Caco-2 (cell line): ENCODE measurements at regions not wholly inside any gene's neighbourhood (a gene's known extent, or its start where the extent isn't known, plus 50 kb on each side); places are given as distances from the start of the nearest gene placed in this dataset.

Experiments
- BruUV-seq: library from RNA; stranded (reverse); fragments of 400-500 nt; replicated peaks from 2 replicates; lab custom pipeline; 2021; lab: Mats Ljungman, UMichigan
- CTCF ChIA-PET: fragments of 300-600 bp; sonication (Branson Sonifier 250); formaldehyde crosslinking; loops from one replicate; lab custom pipeline; 2022; ENCODE audit warnings: antibody characterized with exemption; lab: Charles Lee
- POLR2A ChIA-PET: fragments of 300-600 bp; sonication (Branson Sonifier 250); formaldehyde crosslinking; loops from one replicate; lab custom pipeline; 2022; ENCODE audit warnings: antibody characterized with exemption; lab: Charles Lee
- DNase-seq, 2 experiments: peaks; one replicate each; pipeline versions ENCODE4 v3.0.0 to v3.0.0-alpha.2; 2020 to 2022
- H3K27me3 ChIP-seq: replicated peaks from 2 replicates; pipeline ENCODE4 v1.6.0; 2011; ENCODE audit warnings: low read length; ENCODE audit not compliant: control insufficient read depth, insufficient read depth
- H3K36me3 ChIP-seq: 2 replicates; pipeline ENCODE4 v1.5.1; 2011; ENCODE audit warnings: low read length; ENCODE audit not compliant: control insufficient read depth, insufficient read depth
- H3K4me1 ChIP-seq: fragments of 250-450 bp; sonication (Bioruptor Pico); 2 replicates; pipeline ENCODE4 v1.5.1; 2020; ENCODE audit warnings: mild to moderate bottlenecking
- H3K4me3 ChIP-seq: 2 replicates; pipeline ENCODE4 v1.5.1; 2011; ENCODE audit warnings: low read depth, mild to moderate bottlenecking, control low read depth, low read length
- H3K9me3 ChIP-seq: fragments of 250-450 bp; sonication (Bioruptor Pico); 2 replicates; pipeline ENCODE4 v1.5.1; 2020; ENCODE audit warnings: mild to moderate bottlenecking, moderate library complexity
- H3K27ac Mint-ChIP-seq: one replicate; pipeline ENCODE4 v1.8.0; 2022; ENCODE audit warnings: mixed read lengths; ENCODE audit not compliant: unreplicated experiment
- H3K27me3 Mint-ChIP-seq: one replicate; pipeline ENCODE4 v1.8.0; 2022; ENCODE audit warnings: mixed read lengths; ENCODE audit not compliant: insufficient read depth, unreplicated experiment
- H3K36me3 Mint-ChIP-seq: one replicate; pipeline ENCODE4 v1.8.0; 2022; ENCODE audit warnings: mild to moderate bottlenecking, mixed read lengths; ENCODE audit not compliant: insufficient read depth, unreplicated experiment
- H3K4me1 Mint-ChIP-seq: one replicate; pipeline ENCODE4 v1.8.0; 2022; ENCODE audit warnings: low read depth, mixed read lengths; ENCODE audit not compliant: unreplicated experiment
- H3K4me3 Mint-ChIP-seq: one replicate; pipeline ENCODE4 v1.8.0; 2022; ENCODE audit warnings: mild to moderate bottlenecking, moderate library complexity, mixed read lengths; ENCODE audit not compliant: unreplicated experiment
- H3K9me3 Mint-ChIP-seq: one replicate; pipeline ENCODE4 v1.8.0; 2022; ENCODE audit warnings: mixed read lengths; ENCODE audit not compliant: unreplicated experiment
- CTCF ChIP-seq, 2 experiments: fragments of 200-600 bp in 1 of 2; IDR thresholded peaks; 1 replicate in 1 of 2; 2 replicates in 1 of 2; pipeline versions ENCODE4 v1.5.1 to v1.8.0; 2011 to 2022; ENCODE audit warnings: antibody characterized with exemption in 1 of 2, control low read depth in 1 of 2, inconsistent platforms in 1 of 2, low read depth in 1 of 2, low read length in 1 of 2, mild to moderate bottlenecking in 1 of 2, moderate library complexity in 1 of 2; ENCODE audit not compliant: insufficient read depth in 1 of 2, severe bottlenecking in 1 of 2, unreplicated experiment in 1 of 2
- intact Hi-C: fragments of 100-400 bp; cut with micrococcal nuclease; formaldehyde crosslinking; loops from one replicate; pipeline ENCODE4 v1.10.0; 2022; ENCODE audit not compliant: unreplicated experiment

DNA sequence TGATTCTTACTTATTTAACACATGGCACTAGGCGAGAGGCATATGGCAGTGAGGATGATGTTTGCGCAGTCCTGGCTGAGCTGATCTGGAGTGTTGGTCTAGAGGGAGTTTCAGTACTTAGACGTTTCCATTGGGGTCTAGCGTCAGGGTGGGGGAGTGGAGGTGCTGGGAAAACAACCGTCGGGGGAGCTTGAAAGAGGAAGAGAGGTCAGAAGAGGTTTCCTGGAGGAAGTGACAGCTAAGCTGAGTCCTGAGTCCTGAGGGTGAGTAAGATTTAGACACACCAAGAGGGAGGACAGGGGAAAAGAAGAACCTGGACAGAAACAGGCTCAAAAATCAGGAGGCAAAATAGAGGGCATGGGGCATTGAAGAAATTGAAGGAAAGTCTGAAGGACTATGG, 81.4 kb downstream of the ALOX5AP start:
- Mint-ChIP-seq H3K4me3 (no peak overlapping the region), H3K27me3 (no peaks in the 10 kb centered on the region), H3K9me3 (no peaks in the 10 kb centered on the region), H3K4me1 (peaks cover 17% of the 10 kb centered on the region), H3K27ac (no peak overlapping the region), H3K36me3 (no peaks in the 10 kb centered on the region)
- H3K36me3 ChIP-seq = no peaks in the 10 kb centered on the region
- no TSS peak for BruUV-seq
- H3K9me3 ChIP-seq = no peaks in the 10 kb centered on the region
- no peak for TF ChIP-seq CTCF (IDR thresholded peaks at IDR 0.05; ENCODE audit: insufficient read depth in 1 of 2, low read depth in 1 of 2, low read length in 1 of 2, severe bottlenecking in 1 of 2, unreplicated experiment in 1 of 2)
- intact Hi-C loops = no loop called here
- CTCF ChIA-PET = no interaction called here
- DNase-seq = no peak
- H3K4me1 ChIP-seq = peaks cover 16% of the 10 kb centered on the region
- H3K4me3 ChIP-seq = no peak overlapping the region
- POLR2A ChIA-PET = no interaction called here
- no peaks in the 10 kb centered on the region; the same call in 1 of the 2 replicates for H3K27me3 ChIP-seq

GRCh38 chr13:30818323-30818960, 83.1 kb downstream of the ALOX5AP start:
- Mint-ChIP-seq H3K27ac (no peak overlapping the region), H3K27me3 (no peaks in the 10 kb centered on the region), H3K36me3 (no peaks in the 10 kb centered on the region), H3K9me3 (no peaks in the 10 kb centered on the region), H3K4me1 (peaks cover 17% of the 10 kb centered on the region), H3K4me3 (no peak overlapping the region)
- no peak for DNase-seq
- ChIA-PET CTCF (interaction anchor here (0.6 kb wide), 1 partner anchor 226 kb away, joined by 4 read pairs; no protein-coding TSS in a partner anchor), POLR2A (no interaction called here)
- Histone ChIP-seq H3K4me3 (no peak overlapping the region), H3K27me3 (no peaks in the 10 kb centered on the region; the same call in 1 of the 2 replicates), H3K9me3 (no peaks in the 10 kb centered on the region), H3K36me3 (no peaks in the 10 kb centered on the region), H3K4me1 (peaks cover 16% of the 10 kb centered on the region)
- BruUV-seq = no TSS peak
- intact Hi-C loops = no loop called here
- TF ChIP-seq CTCF (IDR thresholded peaks at IDR 0.05; ENCODE audit: insufficient read depth in 1 of 2, low read depth in 1 of 2, low read length in 1 of 2, severe bottlenecking in 1 of 2, unreplicated experiment in 1 of 2) = no peak

DNA sequence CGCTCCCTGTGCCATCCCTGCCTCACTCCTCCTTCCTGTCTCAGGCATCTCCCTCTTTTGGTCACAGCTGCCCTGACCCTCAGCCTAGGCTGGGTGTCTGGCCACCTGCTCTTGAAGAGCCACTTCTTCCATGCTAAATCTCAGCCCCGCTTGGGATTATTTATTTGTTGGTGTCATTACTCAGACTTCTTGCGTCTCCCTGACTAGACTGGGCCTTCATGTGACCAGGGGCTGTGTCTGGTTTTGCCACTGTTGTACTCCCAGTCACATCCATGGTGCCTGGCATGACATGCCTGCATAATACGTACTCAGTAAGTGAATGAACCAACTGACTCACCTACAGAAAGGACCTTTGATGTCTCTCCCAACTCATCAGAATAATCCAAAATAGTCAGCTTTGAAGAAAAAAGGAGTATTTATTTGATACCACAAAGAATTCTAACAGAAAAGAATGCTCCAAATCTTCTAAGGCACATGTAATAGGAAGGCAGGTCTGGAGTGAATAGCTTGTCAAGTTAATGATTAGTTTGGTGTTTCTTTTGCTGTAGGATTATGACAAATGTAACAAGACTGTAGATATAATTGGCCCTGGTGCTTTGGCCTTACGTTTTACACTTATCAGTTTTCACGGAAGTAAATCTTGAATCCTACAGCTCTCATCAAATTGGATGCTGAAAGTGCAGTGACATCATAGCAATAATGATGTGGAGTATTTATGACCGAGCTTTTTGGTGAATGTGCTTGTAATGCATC, 84.0 kb downstream of the ALOX5AP start:
- ChIA-PET CTCF (interaction anchor here (1.0 kb wide), 1 partner anchor 73 kb away, joined by 3 read pairs; no protein-coding TSS in a partner anchor), POLR2A (no interaction called here)
- Mint-ChIP-seq H3K9me3 (no peaks in the 10 kb centered on the region), H3K27me3 (peaks cover 1% of the 10 kb centered on the region), H3K36me3 (no peaks in the 10 kb centered on the region), H3K4me1 (peaks cover 17% of the 10 kb centered on the region), H3K27ac (no peak overlapping the region), H3K4me3 (no peak overlapping the region)
- no peak for DNase-seq
- Histone ChIP-seq H3K9me3 (no peaks in the 10 kb centered on the region), H3K36me3 (no peaks in the 10 kb centered on the region), H3K27me3 (no peaks in the 10 kb centered on the region; the same call in 1 of the 2 replicates), H3K4me3 (no peak overlapping the region), H3K4me1 (peaks cover 16% of the 10 kb centered on the region)
- no peak for TF ChIP-seq CTCF (IDR thresholded peaks at IDR 0.05; ENCODE audit: insufficient read depth in 1 of 2, low read depth in 1 of 2, low read length in 1 of 2, severe bottlenecking in 1 of 2, unreplicated experiment in 1 of 2)
- no TSS peak for BruUV-seq
- intact Hi-C loops = no loop called here
